OCI-LY3 (cell line): ENCODE measurements at regions not wholly inside any gene's neighbourhood (a gene's known extent, or its start where the extent isn't known, plus 50 kb on each side); places are given as distances from the start of the nearest gene placed in this dataset.

Experiments used
- H2AFZ ChIP-seq: fragments of 200-600, 300-600 bp; shearing (Covaris generic); 2 replicates; pipeline ENCODE4 v1.6.0; 2014; ENCODE audit warnings: antibody characterized with exemption, low read depth, low read length
- H3K27ac ChIP-seq: fragments of 200-600, 300-600 bp; sonication (generic); 2 replicates; pipeline ENCODE4 v1.5.1; 2014; ENCODE audit warnings: mild to moderate bottlenecking, low read length, moderate library complexity, mixed read lengths
- H3K27me3 ChIP-seq: fragments of 200-600, 300-600 bp; sonication (generic); 2 replicates; pipeline ENCODE4 v1.6.1; 2014; ENCODE audit warnings: low read depth, low read length, mixed read lengths
- H3K36me3 ChIP-seq: fragments of 200-600, 300-600 bp; sonication (generic); replicated peaks from 2 replicates; pipeline ENCODE3; 2014; ENCODE audit warnings: low read depth, low read length, mixed read lengths
- H3K4me1 ChIP-seq: fragments of 300-600, 200-600 bp; sonication (generic); 2 replicates; pipeline ENCODE4 v1.6.1; 2014; ENCODE audit warnings: low read length, mixed read lengths
- H3K4me2 ChIP-seq: fragments of 200-600, 300-600 bp; sonication (generic); 2 replicates; pipeline ENCODE4 v1.6.1; 2014; ENCODE audit warnings: low read length, mixed read lengths
- H3K4me3 ChIP-seq: fragments of 300-600, 200-600 bp; sonication (generic); 2 replicates; pipeline ENCODE4 v1.5.1; 2014; ENCODE audit warnings: antibody characterized with exemption, mild to moderate bottlenecking, low read length, moderate library complexity
- H3K79me2 ChIP-seq: fragments of 300-600, 200-600 bp; shearing (Covaris generic); 2 replicates; pipeline ENCODE4 v1.6.1; 2014; ENCODE audit warnings: mild to moderate bottlenecking, low read length, mixed read lengths
- H3K9ac ChIP-seq: fragments of 300-600, 200-600 bp; shearing (Covaris generic); 2 replicates; pipeline ENCODE4 v1.6.0; 2014; ENCODE audit warnings: mild to moderate bottlenecking, low read length, moderate library complexity
- H3K9me3 ChIP-seq: fragments of 200-600, 300-600 bp; shearing (Covaris generic); 2 replicates; pipeline ENCODE4 v1.6.1; 2014; ENCODE audit warnings: low read length, mixed read lengths; ENCODE audit not compliant: insufficient read depth
- H4K20me1 ChIP-seq: fragments of 200-600, 300-600 bp; sonication (generic); 2 replicates; pipeline ENCODE4 v1.6.1; 2016; ENCODE audit warnings: low read length, mixed read lengths; ENCODE audit not compliant: insufficient read depth
- EZH2phosphoT487 ChIP-seq: fragments of 200-600 bp; shearing (Covaris generic); IDR thresholded peaks from 2 replicates; pipeline ENCODE4 v1.6.1; 2018; ENCODE audit warnings: antibody characterized with exemption, mixed run types, low read depth
- TF ChIP-seq, protein P1 (sequence below): fragments of 200-600, 300-600 bp; sonication (generic); IDR thresholded peaks from 2 replicates; pipeline ENCODE4 v1.5.1; 2014; ENCODE audit warnings: antibody characterized with exemption, low read length, low read depth

DNA sequence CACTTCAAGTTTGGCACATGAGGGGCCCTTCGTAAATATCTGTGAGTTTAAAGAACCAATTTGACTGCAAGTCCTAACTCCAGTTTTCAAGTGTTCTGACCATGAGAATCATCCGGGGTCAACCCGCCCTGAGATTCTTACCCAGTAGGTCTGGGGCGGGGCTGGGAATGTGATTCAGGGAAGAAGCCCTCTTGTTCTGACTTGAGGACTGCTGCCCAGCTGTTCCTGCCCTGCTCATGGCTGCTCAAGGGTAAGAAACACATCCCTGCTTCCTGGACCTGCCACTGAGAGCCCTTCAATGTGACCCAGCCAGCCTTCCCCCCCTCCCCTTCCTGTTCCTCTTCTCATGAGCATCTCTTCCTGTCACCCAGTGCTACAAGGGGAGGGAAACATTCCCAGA lies 92.7 kb upstream of the PGRMC2 start:
- TF ChIP-seq, protein P1, sequence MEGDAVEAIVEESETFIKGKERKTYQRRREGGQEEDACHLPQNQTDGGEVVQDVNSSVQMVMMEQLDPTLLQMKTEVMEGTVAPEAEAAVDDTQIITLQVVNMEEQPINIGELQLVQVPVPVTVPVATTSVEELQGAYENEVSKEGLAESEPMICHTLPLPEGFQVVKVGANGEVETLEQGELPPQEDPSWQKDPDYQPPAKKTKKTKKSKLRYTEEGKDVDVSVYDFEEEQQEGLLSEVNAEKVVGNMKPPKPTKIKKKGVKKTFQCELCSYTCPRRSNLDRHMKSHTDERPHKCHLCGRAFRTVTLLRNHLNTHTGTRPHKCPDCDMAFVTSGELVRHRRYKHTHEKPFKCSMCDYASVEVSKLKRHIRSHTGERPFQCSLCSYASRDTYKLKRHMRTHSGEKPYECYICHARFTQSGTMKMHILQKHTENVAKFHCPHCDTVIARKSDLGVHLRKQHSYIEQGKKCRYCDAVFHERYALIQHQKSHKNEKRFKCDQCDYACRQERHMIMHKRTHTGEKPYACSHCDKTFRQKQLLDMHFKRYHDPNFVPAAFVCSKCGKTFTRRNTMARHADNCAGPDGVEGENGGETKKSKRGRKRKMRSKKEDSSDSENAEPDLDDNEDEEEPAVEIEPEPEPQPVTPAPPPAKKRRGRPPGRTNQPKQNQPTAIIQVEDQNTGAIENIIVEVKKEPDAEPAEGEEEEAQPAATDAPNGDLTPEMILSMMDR = no peak
- no peak for TF ChIP-seq EZH2phosphoT487
- Histone ChIP-seq H3K27me3 (no peaks in the 10 kb centered on the region), H2AFZ (no peak overlapping the region), H3K36me3 (no peaks in the 10 kb centered on the region), H4K20me1 (no peaks in the 10 kb centered on the region), H3K4me3 (no peak overlapping the region), H3K27ac (no peak overlapping the region), H3K79me2 (no peaks in the 10 kb centered on the region), H3K4me2 (no peak overlapping the region), H3K9ac (no peak overlapping the region), H3K4me1 (no peaks in the 10 kb centered on the region), H3K9me3 (no peaks in the 10 kb centered on the region)

DNA sequence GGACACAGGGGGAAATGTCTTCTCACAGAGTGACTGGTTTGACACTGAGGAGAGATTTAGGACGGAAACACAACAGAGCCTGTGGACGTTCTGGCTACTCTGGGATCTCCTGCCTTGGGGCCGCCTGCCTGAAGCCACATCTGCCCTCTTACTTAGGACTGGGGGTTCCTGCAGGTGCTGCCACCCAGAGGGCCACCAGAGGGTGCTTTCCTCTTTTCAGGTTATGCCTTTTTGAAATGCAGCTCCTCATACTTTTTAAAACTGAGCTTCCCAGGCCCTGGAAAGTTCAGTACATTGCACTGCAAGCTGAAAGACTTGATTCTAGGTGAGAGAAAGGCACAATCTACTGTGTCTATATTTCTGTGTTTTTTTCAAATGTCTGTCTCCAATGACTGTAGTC lies 92.2 kb upstream of the PGRMC2 start:
- no peaks in the 10 kb centered on the region for H3K79me2 ChIP-seq
- H3K4me1 ChIP-seq = no peaks in the 10 kb centered on the region
- no peaks in the 10 kb centered on the region for H3K27me3 ChIP-seq
- H2AFZ ChIP-seq = no peak overlapping the region
- no peak overlapping the region for H3K9ac ChIP-seq
- no peaks in the 10 kb centered on the region for H3K9me3 ChIP-seq
- H3K36me3 ChIP-seq = no peaks in the 10 kb centered on the region
- H3K27ac ChIP-seq = no peak overlapping the region
- TF ChIP-seq, protein P1 = peak; percentile 56
- TF ChIP-seq EZH2phosphoT487 = no peak
- H4K20me1 ChIP-seq = no peaks in the 10 kb centered on the region
- H3K4me2 ChIP-seq = no peak overlapping the region
- H3K4me3 ChIP-seq = no peak overlapping the region

DNA sequence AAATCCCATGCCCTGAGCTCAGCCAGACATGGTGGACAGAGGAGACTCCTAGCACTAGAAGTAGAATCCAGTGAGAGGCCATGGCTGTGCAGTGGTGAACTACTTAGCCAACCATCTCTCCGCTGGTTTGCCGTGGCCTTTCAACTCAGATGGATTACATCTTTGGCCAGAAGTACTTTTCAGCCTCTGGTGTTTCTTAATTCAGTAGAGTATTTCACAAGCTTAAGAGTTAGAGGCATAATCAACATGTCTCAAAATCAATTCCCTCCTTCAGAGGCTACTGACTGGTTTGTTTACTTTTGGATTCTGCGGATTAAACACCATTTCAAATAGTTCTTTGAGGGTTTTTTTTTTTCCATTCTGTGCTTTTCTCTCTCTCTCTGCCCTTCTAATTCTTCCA lies 91.1 kb upstream of the PGRMC2 start:
- no peaks in the 10 kb centered on the region for H3K36me3 ChIP-seq
- H3K4me3 ChIP-seq = no peak overlapping the region
- H3K9ac ChIP-seq = no peak overlapping the region
- no peaks in the 10 kb centered on the region for H3K4me1 ChIP-seq
- H3K79me2 ChIP-seq = no peaks in the 10 kb centered on the region
- H3K9me3 ChIP-seq = no peaks in the 10 kb centered on the region
- no peaks in the 10 kb centered on the region for H4K20me1 ChIP-seq
- H2AFZ ChIP-seq = no peak overlapping the region
- no peak for TF ChIP-seq EZH2phosphoT487
- TF ChIP-seq, protein P1 = no peak
- no peaks in the 10 kb centered on the region for H3K27me3 ChIP-seq
- no peak overlapping the region for H3K27ac ChIP-seq
- no peak overlapping the region for H3K4me2 ChIP-seq

DNA sequence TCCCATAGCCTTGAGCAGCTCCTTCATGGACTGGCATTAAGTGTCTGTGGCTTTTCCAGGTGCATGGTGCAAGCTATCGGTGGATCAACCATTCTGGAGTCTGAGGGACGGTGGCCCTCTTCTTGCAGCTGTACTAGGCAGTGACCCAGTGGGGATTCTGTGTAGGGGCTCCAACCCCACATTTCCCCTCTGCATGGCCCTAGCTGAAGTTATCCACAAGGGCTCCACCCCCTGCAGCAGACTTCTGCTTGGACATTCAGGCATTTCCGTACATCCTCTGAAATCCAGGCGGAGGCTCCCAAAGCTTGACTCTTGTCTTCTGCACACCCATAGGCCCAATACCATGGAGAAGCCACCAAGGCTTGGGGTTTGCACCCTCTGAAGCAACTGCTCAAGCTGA lies 89.3 kb upstream of the PGRMC2 start:
- no peaks in the 10 kb centered on the region for H3K9me3 ChIP-seq
- no peaks in the 10 kb centered on the region for H3K4me1 ChIP-seq
- H2AFZ ChIP-seq = no peak overlapping the region
- H3K4me3 ChIP-seq = no peak overlapping the region
- no peaks in the 10 kb centered on the region for H4K20me1 ChIP-seq
- TF ChIP-seq, protein P1 = no peak
- no peak for TF ChIP-seq EZH2phosphoT487
- H3K36me3 ChIP-seq = no peaks in the 10 kb centered on the region
- no peaks in the 10 kb centered on the region for H3K27me3 ChIP-seq
- no peak overlapping the region for H3K9ac ChIP-seq
- no peak overlapping the region for H3K27ac ChIP-seq
- no peaks in the 10 kb centered on the region for H3K79me2 ChIP-seq
- no peak overlapping the region for H3K4me2 ChIP-seq
